Right lobe of liver (tissue), 6 donors: ENCODE measurements at regions not wholly inside any gene's neighbourhood (a gene's known extent, or its start where the extent isn't known, plus 50 kb on each side); places are given as distances from the start of the nearest gene placed in this dataset.

ENCODE experiments used
- ATAC-seq, 4 donors: fragments of 200-7000 bp; cut with Tn5 transposase; one replicate each; pipeline ENCODE4 v1.9.1; 2020; ENCODE audit warnings: mild to moderate bottlenecking in 4 of 4, moderate library complexity in 4 of 4
- DNase-seq, 3 donors: peaks; one replicate each; pipeline ENCODE4 v3.0.0-alpha.2; 2020
- H3K27ac ChIP-seq, 3 donors: fragments of 200-600 bp; one replicate each; pipeline ENCODE4 v1.8.0; 2022
- H3K27me3 ChIP-seq, 2 donors: fragments of 200-600 bp; one replicate each; pipeline ENCODE4 v1.8.0; 2022
- H3K36me3 ChIP-seq, 4 donors: fragments of 200-600 bp; sonication (generic) in 1 of 4; one replicate each; pipeline versions ENCODE4 v1.5.1 to v1.8.0; 2017 to 2022; ENCODE audit warnings: control low read depth in 1 of 4
- H3K4me1 ChIP-seq, 4 donors: fragments of 200-600 bp; sonication (generic) in 1 of 4; one replicate each; pipeline versions ENCODE4 v1.5.1 to v1.8.0; 2017 to 2022; ENCODE audit warnings: control low read depth in 1 of 4
- H3K4me3 ChIP-seq, 3 donors: fragments of 200-600 bp; one replicate each; pipeline ENCODE4 v1.8.0; 2022
- H3K9me3 ChIP-seq, 4 donors: fragments of 200-600 bp; sonication (generic) in 1 of 4; one replicate each; pipeline versions ENCODE4 v1.5.1 to v1.8.0; 2017 to 2022; ENCODE audit warnings: control low read depth in 1 of 4
- POLR2A ChIP-seq: fragments of 450-650 bp; IDR thresholded peaks from one replicate; pipeline ENCODE4 v1.6.1; 2017; ENCODE audit warnings: antibody characterized with exemption, mild to moderate bottlenecking
- WGBS: methylation state at CpG from one replicate; pipeline ENCODE4 v1.1.6; 2018; ENCODE audit warnings: low coverage, low lambda C conversion rate; ENCODE audit not compliant: insufficient coverage; ENCODE audit errors: missing lambda C conversion rate; 5-methylcytosine and 5-hydroxymethylcytosine counted together
- intact Hi-C, 2 donors: fragments of 100-400 bp; cut with DNase I; formaldehyde crosslinking; loops; one replicate each; pipeline versions ENCODE4 v1.11.2 to v1.14.1; 2022
- TF ChIP-seq, protein P1 (sequence below), 4 donors: fragments of 200-600 bp in 3 of 4; fragments of 450-650 bp in 1 of 4; IDR thresholded peaks; one replicate each; pipeline versions ENCODE4 v1.5.1 to v1.8.0; 2016 to 2022; ENCODE audit warnings: antibody characterized with exemption in 4 of 4, mild to moderate bottlenecking in 2 of 4
- donor health status: DM: no; HTN: yes; CAD: no.
- donor health status: DM: no; HTN: no; CAD: no.
- donor health status: DM: no; HTN: no; CAD: no.
- donor health status: DM: no; HTN: yes; CAD: no.
- donor health status: DM: no; HTN: yes; CAD: no.

DNA sequence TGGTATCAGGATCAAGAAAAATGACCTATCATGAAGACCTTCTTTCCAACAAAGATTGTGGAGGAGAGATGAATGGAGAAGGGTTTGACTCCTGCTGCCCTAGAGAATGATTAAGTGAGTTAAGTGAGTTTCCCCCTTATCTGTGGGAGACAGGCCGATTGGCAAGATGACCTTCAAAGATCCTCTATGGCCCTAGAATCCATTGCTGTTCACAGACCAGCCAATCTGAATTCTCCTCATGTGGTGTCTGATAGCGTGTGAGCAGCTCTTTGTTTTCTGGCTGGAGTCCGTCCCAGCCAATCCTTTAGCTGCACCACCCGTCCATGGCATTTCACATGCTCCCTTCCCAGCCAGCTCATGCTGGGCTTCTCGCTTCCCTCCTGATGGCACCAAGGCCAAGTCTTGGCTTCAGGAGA is 79.4 kb downstream of the MARCHF4 start:
- H3K27ac ChIP-seq, result no peak overlapping the region
- intact Hi-C loops, result no loop called here
- no peaks in the 10 kb centered on the region for H3K27me3 ChIP-seq
- ATAC-seq (no peak), DNase-seq (no peak)
- no peaks in the 10 kb centered on the region for H3K9me3 ChIP-seq
- WGBS, result 67% methylated on average over 4 of the region's 5 CpGs
- H3K4me3 ChIP-seq, result no peak overlapping the region
- H3K36me3 ChIP-seq, result no peaks in the 10 kb centered on the region
- TF ChIP-seq, protein P1, sequence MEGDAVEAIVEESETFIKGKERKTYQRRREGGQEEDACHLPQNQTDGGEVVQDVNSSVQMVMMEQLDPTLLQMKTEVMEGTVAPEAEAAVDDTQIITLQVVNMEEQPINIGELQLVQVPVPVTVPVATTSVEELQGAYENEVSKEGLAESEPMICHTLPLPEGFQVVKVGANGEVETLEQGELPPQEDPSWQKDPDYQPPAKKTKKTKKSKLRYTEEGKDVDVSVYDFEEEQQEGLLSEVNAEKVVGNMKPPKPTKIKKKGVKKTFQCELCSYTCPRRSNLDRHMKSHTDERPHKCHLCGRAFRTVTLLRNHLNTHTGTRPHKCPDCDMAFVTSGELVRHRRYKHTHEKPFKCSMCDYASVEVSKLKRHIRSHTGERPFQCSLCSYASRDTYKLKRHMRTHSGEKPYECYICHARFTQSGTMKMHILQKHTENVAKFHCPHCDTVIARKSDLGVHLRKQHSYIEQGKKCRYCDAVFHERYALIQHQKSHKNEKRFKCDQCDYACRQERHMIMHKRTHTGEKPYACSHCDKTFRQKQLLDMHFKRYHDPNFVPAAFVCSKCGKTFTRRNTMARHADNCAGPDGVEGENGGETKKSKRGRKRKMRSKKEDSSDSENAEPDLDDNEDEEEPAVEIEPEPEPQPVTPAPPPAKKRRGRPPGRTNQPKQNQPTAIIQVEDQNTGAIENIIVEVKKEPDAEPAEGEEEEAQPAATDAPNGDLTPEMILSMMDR (IDR thresholded peaks at IDR 0.05), result no peak
- TF ChIP-seq POLR2A, result no peak
- no peaks in the 10 kb centered on the region for H3K4me1 ChIP-seq

DNA sequence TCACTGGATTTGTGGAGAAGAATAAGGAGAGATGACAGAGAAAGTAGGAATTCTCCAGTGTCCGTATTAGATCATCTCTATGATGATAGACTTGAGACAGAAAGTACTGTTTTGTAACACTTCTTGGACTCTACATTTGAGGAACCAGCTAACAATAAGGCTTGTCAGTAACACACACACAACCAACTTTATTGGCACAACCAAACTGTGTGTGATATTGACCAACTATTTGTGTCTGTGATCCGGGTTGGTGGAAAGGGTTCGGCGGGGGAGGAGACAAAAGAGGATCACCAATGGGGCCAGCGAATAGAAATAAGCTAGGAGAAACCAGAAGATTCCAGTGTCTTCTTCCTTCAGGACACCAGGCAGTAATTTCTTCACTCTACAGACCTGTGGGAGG is 79.8 kb downstream of the MARCHF4 start:
- DNase-seq, result no peak
- H3K27me3 ChIP-seq, result no peaks in the 10 kb centered on the region
- no peak overlapping the region for H3K27ac ChIP-seq
- H3K4me1 ChIP-seq, result no peaks in the 10 kb centered on the region
- no peaks in the 10 kb centered on the region for H3K9me3 ChIP-seq
- WGBS, result 58% methylated on average over 3 of the region's 5 CpGs
- TF ChIP-seq POLR2A, result no peak
- TF ChIP-seq, protein P1 (IDR thresholded peaks at IDR 0.05), result no peak
- no peak for ATAC-seq
- H3K4me3 ChIP-seq, result no peak overlapping the region
- intact Hi-C loops, result no loop called here
- no peaks in the 10 kb centered on the region for H3K36me3 ChIP-seq

DNA sequence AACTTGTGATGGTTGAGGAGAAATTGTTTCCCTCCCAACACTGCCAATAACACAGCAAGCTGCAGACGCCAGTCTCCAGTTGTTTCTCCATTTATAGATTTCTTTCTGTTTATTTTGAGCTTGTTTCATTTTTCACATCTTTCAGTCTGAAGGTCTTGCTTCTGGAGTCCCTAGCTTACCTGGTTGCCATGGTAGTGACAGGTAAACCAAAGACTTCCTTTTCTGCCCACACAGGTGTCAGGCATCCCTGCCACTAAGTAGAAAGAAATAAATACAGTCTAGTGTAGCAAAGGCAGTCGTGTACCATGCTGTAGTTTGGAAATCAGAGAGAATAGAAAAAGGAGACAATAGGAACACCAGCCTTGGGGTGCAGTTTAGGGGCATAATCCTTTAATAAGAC is 82.8 kb downstream of the MARCHF4 start:
- H3K4me1 ChIP-seq, result no peaks in the 10 kb centered on the region
- no peaks in the 10 kb centered on the region for H3K9me3 ChIP-seq
- intact Hi-C loops, result no loop called here
- no peak for DNase-seq
- no peak for ATAC-seq
- WGBS, result 14% methylated on average over 2 of the region's 2 CpGs
- H3K4me3 ChIP-seq, result no peak overlapping the region
- H3K27me3 ChIP-seq, result no peaks in the 10 kb centered on the region
- TF ChIP-seq, protein P1 (IDR thresholded peaks at IDR 0.05), result no peak
- TF ChIP-seq POLR2A, result no peak
- no peak overlapping the region for H3K27ac ChIP-seq
- no peaks in the 10 kb centered on the region for H3K36me3 ChIP-seq

DNA sequence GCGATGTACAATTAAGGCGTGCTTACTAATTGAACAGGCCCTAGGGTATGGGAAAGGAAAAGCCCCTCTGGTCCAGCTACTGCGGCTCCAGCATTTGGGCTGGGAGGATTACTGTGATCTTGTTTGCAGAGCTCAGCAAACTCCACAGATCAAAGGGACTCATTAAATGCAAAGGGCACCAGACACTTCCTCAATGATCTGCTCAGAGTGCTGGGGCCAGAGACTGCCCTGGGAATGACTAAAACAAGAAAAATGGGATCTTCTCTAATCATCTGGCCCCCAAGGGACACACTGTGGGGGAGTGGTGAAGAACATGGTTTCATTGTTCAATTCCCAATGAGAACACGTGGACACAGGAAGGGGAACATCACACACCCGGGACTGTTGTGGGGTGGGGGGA is 85.0 kb downstream of the MARCHF4 start:
- H3K36me3 ChIP-seq, result no peaks in the 10 kb centered on the region
- 36% methylated on average over 5 of the region's 5 CpGs for WGBS
- TF ChIP-seq, protein P1 (IDR thresholded peaks at IDR 0.05), result no peak
- no peak for TF ChIP-seq POLR2A
- no peaks in the 10 kb centered on the region for H3K9me3 ChIP-seq
- DNase-seq (no peak), ATAC-seq (no peak)
- H3K27ac ChIP-seq, result no peak overlapping the region
- no peak overlapping the region for H3K4me3 ChIP-seq
- no peaks in the 10 kb centered on the region for H3K27me3 ChIP-seq
- intact Hi-C loops, result no loop called here
- H3K4me1 ChIP-seq, result no peaks in the 10 kb centered on the region

DNA sequence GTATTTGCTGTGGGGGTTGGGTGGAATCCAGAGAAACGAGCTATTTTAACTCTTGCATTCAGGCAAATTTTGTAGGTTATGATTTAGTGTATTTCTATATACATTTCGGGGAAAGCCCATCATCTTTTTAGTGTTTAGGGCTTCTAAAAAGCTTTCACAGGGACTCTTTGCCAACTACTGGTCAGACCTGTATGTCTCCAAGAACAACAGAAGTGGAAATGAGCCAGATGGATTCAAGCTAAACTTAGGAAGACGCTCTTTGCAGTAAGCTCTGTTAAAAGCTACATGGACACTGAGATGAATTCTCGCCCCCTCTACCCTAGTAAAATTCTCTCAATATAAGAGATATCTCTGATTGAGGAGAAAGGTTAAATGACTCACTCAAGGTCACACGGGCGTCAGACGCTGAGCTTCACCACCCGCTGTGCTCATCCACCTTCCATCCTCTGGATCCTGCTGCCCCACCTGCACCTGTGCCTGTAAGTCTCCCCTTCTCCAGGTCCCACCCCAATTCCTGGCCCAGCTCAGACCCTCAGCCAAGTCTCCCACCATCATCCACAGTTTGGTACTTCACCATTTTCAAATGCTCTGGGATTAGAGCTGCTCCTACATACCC is 85.6 kb downstream of the MARCHF4 start:
- Histone ChIP-seq H3K4me1 (no peaks in the 10 kb centered on the region), H3K27ac (no peak overlapping the region), H3K36me3 (no peaks in the 10 kb centered on the region), H3K27me3 (no peaks in the 10 kb centered on the region), H3K4me3 (no peak overlapping the region), H3K9me3 (no peaks in the 10 kb centered on the region)
- no peak for DNase-seq
- ATAC-seq, result no peak
- intact Hi-C loops, result no loop called here
- WGBS, result 38% methylated on average over 8 of the region's 8 CpGs
- TF ChIP-seq, protein P1 (IDR thresholded peaks at IDR 0.05), result no peak
- TF ChIP-seq POLR2A, result no peak
